IMR-90 (cell line): ENCODE measurements at regions not wholly inside any gene's neighbourhood (a gene's known extent, or its start where the extent isn't known, plus 50 kb on each side); places are given as distances from the start of the nearest gene placed in this dataset.

Source experiments
- ATAC-seq: fragments of 200-7000 bp; cut with Tn5 transposase; 2 replicates; pipeline ENCODE4 v1.9.1; 2020; ENCODE audit warnings: low read depth, mild to moderate bottlenecking, moderate library complexity
- BruUV-seq: library from RNA; stranded (reverse); fragments of 400-500 nt; replicated peaks from 2 replicates; lab custom pipeline; 2021; lab: Mats Ljungman, UMichigan
- CTCF ChIA-PET: fragments of 300-600 bp; formaldehyde crosslinking; extraction: SDS; loops from one replicate; lab custom pipeline; 2021; ENCODE audit warnings: antibody characterized with exemption; lab: Yijun Ruan, JAX
- POLR2A ChIA-PET: fragments of 300-600 bp; sonication (Branson Sonifier 250); formaldehyde crosslinking; loops from one replicate; lab custom pipeline; 2022; ENCODE audit warnings: antibody characterized with exemption; ENCODE audit not compliant: unreplicated experiment; lab: Charles Lee
- DNase-seq: peaks from one replicate; pipeline ENCODE4 v3.0.0; 2013
- H2AFZ ChIP-seq: replicated peaks from 2 replicates; pipeline ENCODE3; 2013; ENCODE audit warnings: low read length, mild to moderate bottlenecking; ENCODE audit not compliant: poor library complexity
- H2AK5ac ChIP-seq: 2 replicates; pipeline ENCODE4 v1.6.1; 2013; ENCODE audit warnings: low read depth, low read length, inconsistent platforms
- H2AK9ac ChIP-seq: replicated peaks from 2 replicates; pipeline ENCODE3; 2013; ENCODE audit warnings: mild to moderate bottlenecking, low read depth, low read length, moderate library complexity; ENCODE audit not compliant: poor library complexity
- H2BK120ac ChIP-seq: 2 replicates; pipeline ENCODE4 v1.6.1; 2013; ENCODE audit warnings: low read depth, low read length, inconsistent platforms
- H2BK15ac ChIP-seq: 3 replicates; pipeline ENCODE4 v1.6.1; 2013; ENCODE audit warnings: low read depth, low read length, inconsistent platforms
- H2BK20ac ChIP-seq: 2 replicates; pipeline ENCODE4 v1.6.1; 2013; ENCODE audit warnings: low read depth, mild to moderate bottlenecking, inconsistent platforms, low read length, moderate library complexity
- H2BK5ac ChIP-seq: 2 replicates; pipeline ENCODE4 v1.6.1; 2013; ENCODE audit warnings: mild to moderate bottlenecking, low read depth, low read length, inconsistent platforms; ENCODE audit not compliant: poor library complexity, severe bottlenecking
- H3K14ac ChIP-seq: replicated peaks from 2 replicates; pipeline ENCODE4 v1.6.1; 2013; ENCODE audit warnings: low read depth, low read length, inconsistent platforms
- H3K18ac ChIP-seq: 2 replicates; pipeline ENCODE4 v1.6.1; 2013; ENCODE audit warnings: low read depth, low read length, control low read depth
- H3K23ac ChIP-seq: 2 replicates; pipeline ENCODE4 v1.6.1; 2013; ENCODE audit warnings: low read depth, low read length, inconsistent platforms
- H3K27ac ChIP-seq: 2 replicates; pipeline ENCODE4 v1.5.1; 2013; ENCODE audit warnings: mild to moderate bottlenecking, control low read depth, low read length; ENCODE audit not compliant: insufficient read depth
- H3K27me3 ChIP-seq: 2 replicates; pipeline ENCODE4 v1.6.1; 2013; ENCODE audit warnings: low read length; ENCODE audit not compliant: control insufficient read depth, insufficient read depth
- H3K36me3 ChIP-seq: 2 replicates; pipeline ENCODE4 v1.6.1; 2013; ENCODE audit warnings: low read length, mixed read lengths; ENCODE audit not compliant: control insufficient read depth, insufficient read depth
- H3K4ac ChIP-seq: 2 replicates; pipeline ENCODE4 v1.6.1; 2013; ENCODE audit warnings: low read depth, low read length, inconsistent platforms
- H3K4me1 ChIP-seq: 2 replicates; pipeline ENCODE4 v1.6.1; 2013; ENCODE audit warnings: low read length, mixed read lengths; ENCODE audit not compliant: control insufficient read depth, insufficient read depth
- H3K4me2 ChIP-seq: 2 replicates; pipeline ENCODE4 v1.6.1; 2013; ENCODE audit warnings: low read depth, mild to moderate bottlenecking, control low read depth, low read length, moderate library complexity
- H3K4me3 ChIP-seq: 2 replicates; pipeline ENCODE4 v1.5.1; 2013; ENCODE audit warnings: low read depth, mild to moderate bottlenecking, control low read depth, low read length, moderate library complexity; ENCODE audit not compliant: insufficient read depth
- H3K56ac ChIP-seq: 2 replicates; pipeline ENCODE4 v1.6.1; 2013; ENCODE audit warnings: low read length, inconsistent platforms; ENCODE audit not compliant: insufficient read depth; ENCODE audit errors: extremely low read depth
- H3K79me1 ChIP-seq, 2 experiments: 2 replicates each; pipeline ENCODE4 v1.6.1; 2013; ENCODE audit warnings: low read length in 2 of 2, inconsistent platforms in 1 of 2, low read depth in 1 of 2
- H3K9ac ChIP-seq: 2 replicates; pipeline ENCODE4 v1.6.1; 2013; ENCODE audit warnings: low read depth, low read length, control low read depth
- H3K9me1 ChIP-seq: 2 replicates; pipeline ENCODE4 v1.6.1; 2013; ENCODE audit warnings: low read length, inconsistent platforms; ENCODE audit not compliant: insufficient read depth
- H3K9me3 ChIP-seq: 2 replicates; pipeline ENCODE4 v1.6.1; 2013; ENCODE audit warnings: low read length; ENCODE audit not compliant: control insufficient read depth, insufficient read depth
- H4K20me1 ChIP-seq: 2 replicates; pipeline ENCODE4 v1.6.1; 2013; ENCODE audit warnings: low read length, inconsistent platforms; ENCODE audit not compliant: insufficient read depth
- H4K5ac ChIP-seq: 2 replicates; pipeline ENCODE4 v1.6.1; 2013; ENCODE audit warnings: mild to moderate bottlenecking, low read depth, low read length, control low read depth
- H4K8ac ChIP-seq, 2 experiments: 2 replicates each; pipeline ENCODE4 v1.6.1; 2013; ENCODE audit warnings: low read depth in 2 of 2, low read length in 2 of 2, control low read depth in 1 of 2, inconsistent platforms in 1 of 2
- H4K91ac ChIP-seq: 2 replicates; pipeline ENCODE4 v1.6.1; 2013; ENCODE audit warnings: low read depth, low read length, inconsistent platforms; ENCODE audit not compliant: insufficient read depth
- BHLHE40 ChIP-seq: fragments of 150-350 bp; IDR thresholded peaks from 2 replicates; pipeline ENCODE4 v1.6.1; 2016; ENCODE audit warnings: mild to moderate bottlenecking, low read depth, low read length
- CEBPB ChIP-seq: IDR thresholded peaks from 2 replicates; pipeline ENCODE4 v1.6.1; 2012; ENCODE audit warnings: low read depth, low read length, improper control_type of control experiment
- CHD1 ChIP-seq: IDR thresholded peaks from 2 replicates; pipeline ENCODE4 v1.6.1; 2012; ENCODE audit warnings: low read depth, low read length, improper control_type of control experiment
- ELK1 ChIP-seq: fragments of 150-350 bp; IDR thresholded peaks from 2 replicates; pipeline ENCODE4 v1.6.1; 2016; ENCODE audit warnings: low read depth, mild to moderate bottlenecking, low read length, moderate library complexity, borderline replicate concordance
- FOS ChIP-seq: fragments of 150-350 bp; IDR thresholded peaks from 2 replicates; pipeline ENCODE4 v1.6.1; 2016; ENCODE audit warnings: low read depth, low read length
- MXI1 ChIP-seq: IDR thresholded peaks from 2 replicates; pipeline ENCODE4 v1.6.1; 2012; ENCODE audit warnings: low read depth, mild to moderate bottlenecking, low read length, moderate library complexity, borderline replicate concordance
- RCOR1 ChIP-seq: IDR thresholded peaks from 2 replicates; pipeline ENCODE4 v1.6.1; 2012; ENCODE audit warnings: mild to moderate bottlenecking, low read length, improper control_type of control experiment; ENCODE audit not compliant: insufficient replicate concordance
- SMC3 ChIP-seq: fragments of 150-350 bp; IDR thresholded peaks from 2 replicates; pipeline ENCODE4 v1.6.1; 2016; ENCODE audit warnings: low read depth, mild to moderate bottlenecking, antibody characterized with exemption, low read length, moderate library complexity
- USF2 ChIP-seq: fragments of 150-350 bp; IDR thresholded peaks from 2 replicates; pipeline ENCODE4 v1.6.1; 2017; ENCODE audit warnings: mild to moderate bottlenecking, antibody characterized with exemption, low read length, low read depth
- WGBS, 2 experiments: methylation state at CpG; one replicate each; pipeline versions ENCODE4 v1.1.5 to v1.1.7; 2013; ENCODE audit warnings: missing lambda C conversion rate in 2 of 2; ENCODE audit not compliant: insufficient read length in 1 of 2; ENCODE audit errors: extremely low coverage in 2 of 2; 5-methylcytosine and 5-hydroxymethylcytosine counted together
- dilution Hi-C: fragments of 300-500 bp; cut with HindIII; formaldehyde crosslinking; loops from one replicate; pipeline ENCODE4 v1.14.3; 2018; ENCODE audit warnings: low sequenced_read_pairs; ENCODE audit not compliant: unreplicated experiment
- in situ Hi-C: fragments of 300-500 bp; cut with MboI; formaldehyde crosslinking; loops from 3 replicates; pipeline ENCODE4 v1.14.3; 2019; ENCODE audit warnings: low sequenced_read_pairs, inconsistent platforms, mixed read lengths
- intact Hi-C: fragments of 100-400 bp; cut with micrococcal nuclease; formaldehyde crosslinking; loops from 2 replicates; pipeline ENCODE4 v1.10.0; 2022

GRCh38 chr5:53392073-53392472, 88.4 kb upstream of the FST start:
- H3K27me3 ChIP-seq, result no peaks in the 10 kb centered on the region
- H2BK120ac ChIP-seq, result no peak overlapping the region
- no peak overlapping the region for H4K91ac ChIP-seq
- no peaks in the 10 kb centered on the region; the same call in 1 of the 2 replicates for H3K4me1 ChIP-seq
- WGBS, 2 experiments, result no CpG with 5 or more reads among the region's 2 CpGs
- H4K20me1 ChIP-seq, result no peaks in the 10 kb centered on the region
- H3K56ac ChIP-seq, result no peak overlapping the region
- H4K5ac ChIP-seq, result no peak overlapping the region; the same call in 1 of the 2 replicates
- H2BK5ac ChIP-seq, result peak overlapping the region; percentile 100
- H3K4me2 ChIP-seq, result no peak overlapping the region
- intact Hi-C loops, result no loop called here
- H3K9me1 ChIP-seq, result no peaks in the 10 kb centered on the region
- peak overlapping the region in 1 of 2 experiments; percentile 45; a peak in 1 of 4 replicates for H4K8ac ChIP-seq
- no peak overlapping the region for H3K9ac ChIP-seq
- no peak overlapping the region for H2AK5ac ChIP-seq
- no peak for DNase-seq
- peak overlapping the region; percentile 98; the same call in 1 of the 2 replicates for H3K18ac ChIP-seq
- ATAC-seq, result no peak
- H3K79me1 ChIP-seq, result no peaks in the 10 kb centered on the region
- H2BK15ac ChIP-seq, result no peak overlapping the region; the same call in 2 of the 3 replicates
- peaks cover 4% of the 10 kb centered on the region; the same call in 1 of the 2 replicates for H3K9me3 ChIP-seq
- no TSS peak for BruUV-seq
- H2AFZ ChIP-seq, result no peak overlapping the region
- no peak overlapping the region for H3K14ac ChIP-seq
- H3K4me3 ChIP-seq, result no peak overlapping the region
- CTCF ChIA-PET, result interaction anchor here (0.7 kb wide), 1 partner anchor 1279 kb away, joined by 3 read pairs; no protein-coding TSS in a partner anchor
- TF ChIP-seq SMC3 (no peak), CHD1 (no peak), FOS (no peak), CEBPB (no peak), BHLHE40 (no peak), USF2 (no peak), ELK1 (no peak), RCOR1 (no peak), MXI1 (no peak)
- no peak overlapping the region for H2BK20ac ChIP-seq
- H2AK9ac ChIP-seq, result no peak overlapping the region
- no peaks in the 10 kb centered on the region for H3K36me3 ChIP-seq
- no peak overlapping the region for H3K23ac ChIP-seq
- no peak overlapping the region for H3K27ac ChIP-seq
- POLR2A ChIA-PET, result no interaction called here
- peak overlapping the region; percentile 29; the same call in 1 of the 2 replicates for H3K4ac ChIP-seq
- in situ Hi-C loops, result no loop called here
- dilution Hi-C loops, result no loop called here
